ENCODE measurements at regions not wholly inside any gene's neighbourhood (a gene's known extent, or its start where the extent isn't known, plus 50 kb on each side); places are given as distances from the start of the nearest gene placed in this dataset.

- Histone ChIP-seq H3K4me1 (ENCODE audit: insufficient read depth, low read length) (no peaks in the 10 kb centered on the region), H3K36me3 (ENCODE audit: insufficient read depth, low read length) (no peaks in the 10 kb centered on the region), H3K4me3 (ENCODE audit: low read length) (no peak overlapping the region), H3K9me3 (ENCODE audit: low read length) (no peaks in the 10 kb centered on the region), H3K27ac (ENCODE audit: low read depth, low read length) (no peak overlapping the region), H3K27me3 (ENCODE audit: insufficient read depth, low read length, poor library complexity, severe bottlenecking) (no peaks in the 10 kb centered on the region)
- H3K27ac Mint-ChIP-seq = no peak overlapping the region
- no peak overlapping the region for H3K4me3 Mint-ChIP-seq
- H3K9me3 Mint-ChIP-seq = no peaks in the 10 kb centered on the region
- POLR2A ChIA-PET = no interaction called here
- peaks cover 9 to 37% of the 10 kb centered on the region in 2 donors for H3K27me3 Mint-ChIP-seq
- DNase-seq = no peak
- H3K4me1 Mint-ChIP-seq = no peaks in the 10 kb centered on the region
- CTCF ChIA-PET = no interaction called here
- no peaks in the 10 kb centered on the region for H3K36me3 Mint-ChIP-seq
These were observed 56.1 kb upstream of the PCED1B start for GRCh38 chr12:47023311-47023710.

DNA sequence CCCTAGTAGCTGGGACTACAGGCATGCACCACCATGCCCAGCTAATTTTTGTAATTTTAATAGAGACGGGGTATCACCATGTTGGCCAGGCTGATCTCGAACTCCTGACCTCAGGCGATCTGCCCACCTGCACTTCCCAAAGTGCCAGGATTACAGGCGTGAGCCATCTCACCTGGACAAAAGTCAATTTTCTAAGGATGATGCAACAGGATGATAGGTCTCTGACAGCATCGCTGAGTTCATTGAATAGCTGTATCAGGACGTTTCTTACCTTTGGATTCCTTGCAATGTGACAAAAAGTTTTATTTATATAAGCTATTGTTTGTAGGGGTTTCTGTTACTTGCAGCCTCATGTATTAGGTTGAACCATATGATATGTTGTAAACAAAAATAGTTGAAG is 55.5 kb upstream of the PCED1B start:
- Mint-ChIP-seq H3K4me3 (no peak overlapping the region), H3K27me3 (peaks cover 3 to 32% of the 10 kb centered on the region in 2 donors), H3K27ac (no peak overlapping the region), H3K9me3 (no peaks in the 10 kb centered on the region), H3K4me1 (no peaks in the 10 kb centered on the region), H3K36me3 (no peaks in the 10 kb centered on the region)
- ChIA-PET POLR2A (no interaction called here), CTCF (interaction anchor here (1.7 kb wide), 1 partner anchor 9 kb away, joined by 8 read pairs; no protein-coding TSS in a partner anchor)
- Histone ChIP-seq H3K9me3 (ENCODE audit: low read length) (no peaks in the 10 kb centered on the region), H3K4me1 (ENCODE audit: insufficient read depth, low read length) (no peaks in the 10 kb centered on the region), H3K27ac (ENCODE audit: low read depth, low read length) (no peak overlapping the region), H3K27me3 (ENCODE audit: insufficient read depth, low read length, poor library complexity, severe bottlenecking) (no peaks in the 10 kb centered on the region), H3K4me3 (ENCODE audit: low read length) (no peak overlapping the region), H3K36me3 (ENCODE audit: insufficient read depth, low read length) (no peaks in the 10 kb centered on the region)
- no peak for DNase-seq

DNA sequence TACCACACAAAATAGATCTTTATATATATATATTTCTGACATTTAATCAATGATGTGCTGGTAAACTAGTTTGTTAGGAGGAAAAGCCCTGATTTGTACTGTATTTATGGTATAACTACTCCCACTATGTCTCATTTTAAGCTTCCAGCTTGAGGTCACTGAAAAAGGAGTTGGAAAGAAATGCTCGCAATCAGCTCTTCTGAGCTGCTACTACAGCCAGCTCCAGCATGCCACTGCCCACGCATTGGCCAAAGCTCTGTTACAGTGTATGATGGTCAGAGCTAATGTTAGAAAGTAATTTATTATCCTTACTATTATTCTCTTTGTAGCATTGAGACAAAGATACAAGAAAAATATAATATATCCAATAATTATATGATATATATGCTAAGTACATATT is 55.0 kb upstream of the PCED1B start:
- ChIA-PET POLR2A (no interaction called here), CTCF (interaction anchor here (1.7 kb wide), 1 partner anchor 8 kb away, joined by 8 read pairs; no protein-coding TSS in a partner anchor)
- Mint-ChIP-seq H3K27me3 (peaks cover 3 to 29% of the 10 kb centered on the region in 2 donors), H3K9me3 (no peaks in the 10 kb centered on the region), H3K27ac (no peak overlapping the region), H3K4me1 (peaks cover 0 to under 1% (median 0%) of the 10 kb centered on the region in 3 donors), H3K4me3 (no peak overlapping the region), H3K36me3 (no peaks in the 10 kb centered on the region)
- Histone ChIP-seq H3K36me3 (ENCODE audit: insufficient read depth, low read length) (no peaks in the 10 kb centered on the region), H3K27ac (ENCODE audit: low read depth, low read length) (no peak overlapping the region), H3K9me3 (ENCODE audit: low read length) (no peaks in the 10 kb centered on the region), H3K27me3 (ENCODE audit: insufficient read depth, low read length, poor library complexity, severe bottlenecking) (no peaks in the 10 kb centered on the region), H3K4me1 (ENCODE audit: insufficient read depth, low read length) (no peaks in the 10 kb centered on the region), H3K4me3 (ENCODE audit: low read length) (no peak overlapping the region)
- no peak for DNase-seq

DNA sequence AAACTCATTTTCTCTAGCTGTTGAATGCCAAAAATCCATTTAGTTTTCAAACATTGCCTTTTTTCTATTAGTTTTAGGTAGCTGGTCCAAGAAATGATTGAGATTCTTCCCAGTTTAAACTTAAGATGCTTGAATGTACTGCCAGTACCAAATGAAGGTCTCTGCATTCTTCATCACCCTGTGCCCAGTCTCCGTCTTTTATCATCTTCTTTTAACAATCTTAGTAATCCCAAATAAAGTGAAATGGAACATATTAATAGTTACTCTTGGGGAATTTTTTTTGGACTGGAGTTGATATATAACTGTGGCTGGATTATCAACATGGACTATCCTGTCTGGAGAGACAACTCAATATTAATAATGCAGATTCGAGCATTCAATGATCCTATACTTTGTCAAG is 54.1 kb upstream of the PCED1B start:
- CTCF ChIA-PET = interaction anchor here (1.7 kb wide), 1 partner anchor 7 kb away, joined by 8 read pairs; no protein-coding TSS in a partner anchor

GRCh38 chr12:47025798-47026197 is 53.6 kb upstream of the PCED1B start:
- Histone ChIP-seq H3K27me3 (ENCODE audit: insufficient read depth, low read length, poor library complexity, severe bottlenecking) (no peaks in the 10 kb centered on the region), H3K4me3 (ENCODE audit: low read length) (no peak overlapping the region), H3K9me3 (ENCODE audit: low read length) (no peaks in the 10 kb centered on the region), H3K27ac (ENCODE audit: low read depth, low read length) (no peak overlapping the region), H3K36me3 (ENCODE audit: insufficient read depth, low read length) (no peaks in the 10 kb centered on the region), H3K4me1 (ENCODE audit: insufficient read depth, low read length) (no peaks in the 10 kb centered on the region)
- Mint-ChIP-seq H3K36me3 (no peaks in the 10 kb centered on the region), H3K4me1 (peaks cover 0 to 8% (median 5%) of the 10 kb centered on the region in 3 donors), H3K27me3 (peaks cover 3 to 20% of the 10 kb centered on the region in 2 donors), H3K9me3 (no peaks in the 10 kb centered on the region), H3K27ac (no peak overlapping the region), H3K4me3 (no peak overlapping the region)
- POLR2A ChIA-PET = no interaction called here
- no peak for DNase-seq
- CTCF ChIA-PET = interaction anchor here (1.0 kb wide), 1 partner anchor 372 kb away, joined by 4 read pairs; no protein-coding TSS in a partner anchor

More for the DNA sequence above, 54.1 kb upstream of the PCED1B start:
- Histone ChIP-seq H3K4me3 (ENCODE audit: low read length) (no peak overlapping the region), H3K9me3 (ENCODE audit: low read length) (no peaks in the 10 kb centered on the region), H3K27ac (ENCODE audit: low read depth, low read length) (no peak overlapping the region), H3K4me1 (ENCODE audit: insufficient read depth, low read length) (no peaks in the 10 kb centered on the region), H3K36me3 (ENCODE audit: insufficient read depth, low read length) (no peaks in the 10 kb centered on the region), H3K27me3 (ENCODE audit: insufficient read depth, low read length, poor library complexity, severe bottlenecking) (no peaks in the 10 kb centered on the region)
- POLR2A ChIA-PET = no interaction called here
- peaks cover 3 to 24% of the 10 kb centered on the region in 2 donors for H3K27me3 Mint-ChIP-seq
- no peak for DNase-seq
- no peak overlapping the region for H3K27ac Mint-ChIP-seq
- no peaks in the 10 kb centered on the region for H3K9me3 Mint-ChIP-seq
- H3K4me3 Mint-ChIP-seq = no peak overlapping the region
- no peaks in the 10 kb centered on the region for H3K36me3 Mint-ChIP-seq
- peaks cover 0 to 8% (median 5%) of the 10 kb centered on the region in 3 donors for H3K4me1 Mint-ChIP-seq

DNA sequence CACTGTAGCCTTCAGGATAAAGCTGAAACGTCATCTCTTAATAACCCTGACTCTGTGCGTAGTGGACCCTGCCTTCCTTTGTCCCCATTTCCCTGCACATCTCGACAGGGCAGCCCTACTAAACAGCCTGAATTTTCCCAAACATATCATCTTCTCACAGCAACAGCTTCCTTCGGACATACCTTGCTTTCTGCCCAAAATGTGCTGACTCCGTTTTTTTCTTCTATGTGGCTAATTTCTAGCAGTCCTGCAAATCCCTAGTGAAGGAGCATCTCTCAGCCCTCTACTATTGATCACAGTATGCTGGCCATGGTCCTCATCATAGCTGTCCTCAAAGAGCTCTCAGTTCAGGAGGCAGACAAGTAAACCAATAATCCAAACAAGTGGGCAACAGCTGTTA is 53.1 kb upstream of the PCED1B start:
- Histone ChIP-seq H3K4me1 (ENCODE audit: insufficient read depth, low read length) (no peaks in the 10 kb centered on the region), H3K27ac (ENCODE audit: low read depth, low read length) (no peak overlapping the region), H3K9me3 (ENCODE audit: low read length) (no peaks in the 10 kb centered on the region), H3K4me3 (ENCODE audit: low read length) (no peak overlapping the region), H3K27me3 (ENCODE audit: insufficient read depth, low read length, poor library complexity, severe bottlenecking) (no peaks in the 10 kb centered on the region), H3K36me3 (ENCODE audit: insufficient read depth, low read length) (no peaks in the 10 kb centered on the region)
- POLR2A ChIA-PET = no interaction called here
- Mint-ChIP-seq H3K9me3 (no peaks in the 10 kb centered on the region), H3K27me3 (peaks cover 3 to 17% of the 10 kb centered on the region in 2 donors), H3K4me3 (no peak overlapping the region), H3K4me1 (peaks cover 0 to 8% (median 5%) of the 10 kb centered on the region in 3 donors), H3K36me3 (no peaks in the 10 kb centered on the region), H3K27ac (no peak overlapping the region)
- no peak for DNase-seq
- CTCF ChIA-PET = interaction anchor here (1.0 kb wide), 1 partner anchor 371 kb away, joined by 4 read pairs; no protein-coding TSS in a partner anchor
